Upper lobe of right lung (tissue), 1 donor: ENCODE measurements at regions not wholly inside any gene's neighbourhood (a gene's known extent, or its start where the extent isn't known, plus 50 kb on each side); places are given as distances from the start of the nearest gene placed in this dataset.

Experiments
- ATAC-seq: fragments of 200-7000 bp; cut with Tn5 transposase; one replicate; pipeline ENCODE4 v1.9.1; 2020; ENCODE audit warnings: mild to moderate bottlenecking, moderate library complexity
- DNase-seq: peaks from one replicate; pipeline ENCODE4 v3.0.0-alpha.2; 2020
- H3K27ac ChIP-seq: fragments of 200-600 bp; one replicate; pipeline ENCODE4 v1.8.0; 2022
- H3K27me3 ChIP-seq: fragments of 200-600 bp; one replicate; pipeline ENCODE4 v1.8.0; 2022; ENCODE audit warnings: mild to moderate bottlenecking
- H3K36me3 ChIP-seq: fragments of 200-600 bp; one replicate; pipeline ENCODE4 v1.8.0; 2022
- H3K4me1 ChIP-seq: fragments of 200-600 bp; one replicate; pipeline ENCODE4 v1.8.0; 2022
- H3K4me3 ChIP-seq: fragments of 200-600 bp; one replicate; pipeline ENCODE4 v1.8.0; 2022; ENCODE audit warnings: mild to moderate bottlenecking
- H3K9me3 ChIP-seq: fragments of 200-600 bp; one replicate; pipeline ENCODE4 v1.8.0; 2022
- CTCF ChIP-seq: fragments of 200-600 bp; IDR thresholded peaks from one replicate; pipeline ENCODE4 v1.8.0; 2022; ENCODE audit warnings: antibody characterized with exemption
- intact Hi-C: fragments of 100-400 bp; cut with DNase I; formaldehyde crosslinking; loops from one replicate; pipeline ENCODE4 v1.11.0; 2022
- donor health status: DM: no; HTN: yes; CAD: no; lungs with severe emphysema.

GRCh38 chr11:38683484-38683883 is 2085.4 kb upstream of the RAG2 start:
- H3K4me3 ChIP-seq: no peak overlapping the region
- ATAC-seq (no peak), DNase-seq (no peak)
- intact Hi-C loops: no loop called here
- no peaks in the 10 kb centered on the region for H3K9me3 ChIP-seq
- H3K27ac ChIP-seq: no peak overlapping the region
- no peak for TF ChIP-seq CTCF
- no peaks in the 10 kb centered on the region for H3K36me3 ChIP-seq
- no peaks in the 10 kb centered on the region for H3K4me1 ChIP-seq
- H3K27me3 ChIP-seq: no peaks in the 10 kb centered on the region

- Histone ChIP-seq H3K4me1 (no peaks in the 10 kb centered on the region), H3K27me3 (no peaks in the 10 kb centered on the region), H3K4me3 (no peak overlapping the region), H3K9me3 (no peaks in the 10 kb centered on the region), H3K27ac (no peak overlapping the region), H3K36me3 (no peaks in the 10 kb centered on the region)
- DNase-seq (no peak), ATAC-seq (no peak)
- intact Hi-C loops: no loop called here
- TF ChIP-seq CTCF: no peak
These were observed 2082.7 kb upstream of the RAG2 start for GRCh38 chr11:38680746-38681145.

GRCh38 chr11:38680166-38680565 is 2082.1 kb upstream of the RAG2 start:
- H3K4me1 ChIP-seq: no peaks in the 10 kb centered on the region
- TF ChIP-seq CTCF: no peak
- H3K4me3 ChIP-seq: no peak overlapping the region
- H3K36me3 ChIP-seq: no peaks in the 10 kb centered on the region
- DNase-seq (no peak), ATAC-seq (no peak)
- intact Hi-C loops: no loop called here
- no peak overlapping the region for H3K27ac ChIP-seq
- no peaks in the 10 kb centered on the region for H3K9me3 ChIP-seq
- no peaks in the 10 kb centered on the region for H3K27me3 ChIP-seq

GRCh38 chr11:38672445-38672844 is 2074.4 kb upstream of the RAG2 start:
- H3K4me1 ChIP-seq: no peaks in the 10 kb centered on the region
- ATAC-seq (no peak), DNase-seq (no peak)
- no peaks in the 10 kb centered on the region for H3K9me3 ChIP-seq
- H3K27ac ChIP-seq: no peak overlapping the region
- no peak overlapping the region for H3K4me3 ChIP-seq
- no peaks in the 10 kb centered on the region for H3K27me3 ChIP-seq
- TF ChIP-seq CTCF: no peak
- H3K36me3 ChIP-seq: no peaks in the 10 kb centered on the region
- intact Hi-C loops: no loop called here

- ATAC-seq (no peak), DNase-seq (no peak)
- H3K27me3 ChIP-seq: no peaks in the 10 kb centered on the region
- H3K4me1 ChIP-seq: no peaks in the 10 kb centered on the region
- H3K4me3 ChIP-seq: no peak overlapping the region
- H3K36me3 ChIP-seq: no peaks in the 10 kb centered on the region
- no peaks in the 10 kb centered on the region for H3K9me3 ChIP-seq
- H3K27ac ChIP-seq: no peak overlapping the region
- intact Hi-C loops: no loop called here
- TF ChIP-seq CTCF: no peak
These were observed 2069.3 kb upstream of the RAG2 start for GRCh38 chr11:38667359-38667758.

- H3K27me3 ChIP-seq: no peaks in the 10 kb centered on the region
These were observed 2050.6 kb upstream of the RAG2 start for GRCh38 chr11:38648604-38649003.

More at GRCh38 chr11:38648604-38649003, 2050.6 kb upstream of the RAG2 start:
- DNase-seq: no peak
- Histone ChIP-seq H3K4me1 (no peaks in the 10 kb centered on the region), H3K4me3 (no peak overlapping the region), H3K27ac (no peak overlapping the region), H3K9me3 (no peaks in the 10 kb centered on the region), H3K36me3 (no peaks in the 10 kb centered on the region)
- intact Hi-C loops: no loop called here
- no peak for ATAC-seq
- no peak for TF ChIP-seq CTCF
